IMR-90 (cell line): ENCODE measurements at regions not wholly inside any gene's neighbourhood (a gene's known extent, or its start where the extent isn't known, plus 50 kb on each side); places are given as distances from the start of the nearest gene placed in this dataset.

Experiments used
- CEBPB ChIP-seq: IDR thresholded peaks from 2 replicates; pipeline ENCODE4 v1.6.1; 2012; ENCODE audit warnings: low read depth, low read length, improper control_type of control experiment
- CHD1 ChIP-seq: IDR thresholded peaks from 2 replicates; pipeline ENCODE4 v1.6.1; 2012; ENCODE audit warnings: low read depth, low read length, improper control_type of control experiment
- MXI1 ChIP-seq: IDR thresholded peaks from 2 replicates; pipeline ENCODE4 v1.6.1; 2012; ENCODE audit warnings: low read depth, mild to moderate bottlenecking, low read length, moderate library complexity, borderline replicate concordance
- NFE2L2 ChIP-seq: fragments of 150-350 bp; IDR thresholded peaks from 2 replicates; pipeline ENCODE4 v1.6.1; 2016; ENCODE audit warnings: low read depth, mild to moderate bottlenecking, low read length
- POLR2A ChIP-seq: IDR thresholded peaks from 2 replicates; pipeline ENCODE4 v1.6.1; 2012; ENCODE audit warnings: mild to moderate bottlenecking, low read depth, low read length
- RAD21 ChIP-seq: IDR thresholded peaks from 2 replicates; pipeline ENCODE4 v1.6.1; 2012; ENCODE audit warnings: low read length, improper control_type of control experiment
- RCOR1 ChIP-seq: IDR thresholded peaks from 2 replicates; pipeline ENCODE4 v1.6.1; 2012; ENCODE audit warnings: mild to moderate bottlenecking, low read length, improper control_type of control experiment; ENCODE audit not compliant: insufficient replicate concordance
- RFX5 ChIP-seq: IDR thresholded peaks from 2 replicates; pipeline ENCODE4 v1.8.0; 2012; ENCODE audit warnings: low read depth, mild to moderate bottlenecking, low read length, moderate library complexity
- SMC3 ChIP-seq: fragments of 150-350 bp; IDR thresholded peaks from 2 replicates; pipeline ENCODE4 v1.6.1; 2016; ENCODE audit warnings: low read depth, mild to moderate bottlenecking, antibody characterized with exemption, low read length, moderate library complexity
- TF ChIP-seq, protein P1 (sequence below): conservative IDR thresholded peaks from 2 replicates; pipeline ENCODE4 v1.5.1; 2012; ENCODE audit warnings: mild to moderate bottlenecking, low read depth, low read length, improper control_type of control experiment
- TF ChIP-seq, protein P2 (sequence below): fragments of 150-350 bp; IDR thresholded peaks from 2 replicates; pipeline ENCODE4 v1.6.1; 2017; ENCODE audit warnings: mild to moderate bottlenecking, antibody characterized with exemption, low read length, low read depth

DNA sequence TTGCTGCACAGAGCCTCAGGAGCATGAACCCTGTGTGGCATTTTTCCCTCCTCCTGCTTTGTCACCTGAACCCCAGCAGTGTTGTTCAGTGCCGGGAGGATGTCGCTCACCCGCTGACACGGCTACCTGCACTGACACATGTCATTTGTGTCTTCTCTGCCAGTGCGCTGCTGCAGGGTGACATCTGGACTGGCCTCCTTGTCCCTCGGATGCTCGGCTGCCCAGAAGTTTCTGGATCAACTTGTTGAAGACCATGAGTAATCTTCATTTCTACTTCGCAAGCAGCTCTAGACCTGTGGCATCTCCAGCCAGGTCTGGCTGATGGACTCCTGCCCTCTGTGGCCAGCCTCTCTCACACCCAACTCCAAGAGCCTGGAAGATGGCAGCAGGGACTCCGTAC is 311.1 kb upstream of the C2CD4B start:
- TF ChIP-seq, protein P1, sequence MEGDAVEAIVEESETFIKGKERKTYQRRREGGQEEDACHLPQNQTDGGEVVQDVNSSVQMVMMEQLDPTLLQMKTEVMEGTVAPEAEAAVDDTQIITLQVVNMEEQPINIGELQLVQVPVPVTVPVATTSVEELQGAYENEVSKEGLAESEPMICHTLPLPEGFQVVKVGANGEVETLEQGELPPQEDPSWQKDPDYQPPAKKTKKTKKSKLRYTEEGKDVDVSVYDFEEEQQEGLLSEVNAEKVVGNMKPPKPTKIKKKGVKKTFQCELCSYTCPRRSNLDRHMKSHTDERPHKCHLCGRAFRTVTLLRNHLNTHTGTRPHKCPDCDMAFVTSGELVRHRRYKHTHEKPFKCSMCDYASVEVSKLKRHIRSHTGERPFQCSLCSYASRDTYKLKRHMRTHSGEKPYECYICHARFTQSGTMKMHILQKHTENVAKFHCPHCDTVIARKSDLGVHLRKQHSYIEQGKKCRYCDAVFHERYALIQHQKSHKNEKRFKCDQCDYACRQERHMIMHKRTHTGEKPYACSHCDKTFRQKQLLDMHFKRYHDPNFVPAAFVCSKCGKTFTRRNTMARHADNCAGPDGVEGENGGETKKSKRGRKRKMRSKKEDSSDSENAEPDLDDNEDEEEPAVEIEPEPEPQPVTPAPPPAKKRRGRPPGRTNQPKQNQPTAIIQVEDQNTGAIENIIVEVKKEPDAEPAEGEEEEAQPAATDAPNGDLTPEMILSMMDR = no peak
- TF ChIP-seq CEBPB (no peak), RCOR1 (no peak), NFE2L2 (no peak), SMC3 (no peak), POLR2A (no peak), RFX5 (no peak), CHD1 (no peak), MXI1 (no peak), RAD21 (no peak)
- TF ChIP-seq, protein P2, sequence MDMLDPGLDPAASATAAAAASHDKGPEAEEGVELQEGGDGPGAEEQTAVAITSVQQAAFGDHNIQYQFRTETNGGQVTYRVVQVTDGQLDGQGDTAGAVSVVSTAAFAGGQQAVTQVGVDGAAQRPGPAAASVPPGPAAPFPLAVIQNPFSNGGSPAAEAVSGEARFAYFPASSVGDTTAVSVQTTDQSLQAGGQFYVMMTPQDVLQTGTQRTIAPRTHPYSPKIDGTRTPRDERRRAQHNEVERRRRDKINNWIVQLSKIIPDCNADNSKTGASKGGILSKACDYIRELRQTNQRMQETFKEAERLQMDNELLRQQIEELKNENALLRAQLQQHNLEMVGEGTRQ = no peak
